ENCODE measurements at regions not wholly inside any gene's neighbourhood (a gene's known extent, or its start where the extent isn't known, plus 50 kb on each side); places are given as distances from the start of the nearest gene placed in this dataset.

DNA sequence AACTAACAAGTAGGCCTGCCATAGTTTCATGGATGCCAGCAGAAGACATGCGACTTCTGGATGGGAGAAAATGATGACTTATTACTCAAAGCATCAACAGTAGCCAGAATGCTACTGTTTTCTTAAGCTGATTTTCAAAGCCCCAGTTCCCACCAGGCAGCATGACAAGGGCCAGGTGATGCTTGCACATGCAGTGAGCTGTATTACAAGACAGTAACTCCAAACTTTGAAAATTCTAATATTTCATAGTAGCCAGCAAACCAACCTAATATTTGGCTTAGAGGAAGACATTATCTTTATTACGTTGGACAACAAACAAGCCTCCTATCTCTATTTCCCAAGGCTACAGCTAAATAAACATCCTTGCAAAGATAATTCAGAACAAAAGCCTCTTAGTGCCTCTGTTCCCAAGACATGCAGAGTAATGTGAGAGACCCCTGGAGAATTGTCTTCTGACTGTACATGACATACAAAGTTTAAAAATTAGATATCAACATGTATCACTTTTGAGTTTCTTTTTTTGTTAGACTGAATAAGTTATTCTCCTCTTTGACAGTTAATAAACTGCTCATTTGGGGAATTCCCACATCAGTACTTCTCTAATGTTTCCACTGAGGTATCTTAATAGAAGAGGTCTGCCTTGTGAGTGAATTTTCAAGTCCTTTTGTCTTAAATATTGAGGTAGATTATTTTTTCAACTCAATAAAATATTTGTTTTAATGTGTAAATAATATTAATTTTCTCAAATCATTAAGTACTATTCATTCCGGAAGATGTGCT, 367.6 kb upstream of the CWC22 start:
- no peak overlapping the region for H3K27ac Mint-ChIP-seq (ENCODE audit: unreplicated experiment)
- H3K36me3 Mint-ChIP-seq (ENCODE audit: unreplicated experiment) = no peaks in the 10 kb centered on the region
- DNase-seq (ENCODE audit: extremely low spot score, unreplicated experiment) = no peak
- no peak overlapping the region for H3K4me3 Mint-ChIP-seq (ENCODE audit: unreplicated experiment)
- peaks cover under 1% of the 10 kb centered on the region for H3K9me3 Mint-ChIP-seq (ENCODE audit: unreplicated experiment)
- TF ChIP-seq, protein P1, sequence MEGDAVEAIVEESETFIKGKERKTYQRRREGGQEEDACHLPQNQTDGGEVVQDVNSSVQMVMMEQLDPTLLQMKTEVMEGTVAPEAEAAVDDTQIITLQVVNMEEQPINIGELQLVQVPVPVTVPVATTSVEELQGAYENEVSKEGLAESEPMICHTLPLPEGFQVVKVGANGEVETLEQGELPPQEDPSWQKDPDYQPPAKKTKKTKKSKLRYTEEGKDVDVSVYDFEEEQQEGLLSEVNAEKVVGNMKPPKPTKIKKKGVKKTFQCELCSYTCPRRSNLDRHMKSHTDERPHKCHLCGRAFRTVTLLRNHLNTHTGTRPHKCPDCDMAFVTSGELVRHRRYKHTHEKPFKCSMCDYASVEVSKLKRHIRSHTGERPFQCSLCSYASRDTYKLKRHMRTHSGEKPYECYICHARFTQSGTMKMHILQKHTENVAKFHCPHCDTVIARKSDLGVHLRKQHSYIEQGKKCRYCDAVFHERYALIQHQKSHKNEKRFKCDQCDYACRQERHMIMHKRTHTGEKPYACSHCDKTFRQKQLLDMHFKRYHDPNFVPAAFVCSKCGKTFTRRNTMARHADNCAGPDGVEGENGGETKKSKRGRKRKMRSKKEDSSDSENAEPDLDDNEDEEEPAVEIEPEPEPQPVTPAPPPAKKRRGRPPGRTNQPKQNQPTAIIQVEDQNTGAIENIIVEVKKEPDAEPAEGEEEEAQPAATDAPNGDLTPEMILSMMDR (IDR thresholded peaks at IDR 0.05) = no peak
- no peaks in the 10 kb centered on the region for H3K27me3 Mint-ChIP-seq (ENCODE audit: unreplicated experiment)
- peaks cover 12% of the 10 kb centered on the region for H3K4me1 Mint-ChIP-seq (ENCODE audit: unreplicated experiment)

DNA sequence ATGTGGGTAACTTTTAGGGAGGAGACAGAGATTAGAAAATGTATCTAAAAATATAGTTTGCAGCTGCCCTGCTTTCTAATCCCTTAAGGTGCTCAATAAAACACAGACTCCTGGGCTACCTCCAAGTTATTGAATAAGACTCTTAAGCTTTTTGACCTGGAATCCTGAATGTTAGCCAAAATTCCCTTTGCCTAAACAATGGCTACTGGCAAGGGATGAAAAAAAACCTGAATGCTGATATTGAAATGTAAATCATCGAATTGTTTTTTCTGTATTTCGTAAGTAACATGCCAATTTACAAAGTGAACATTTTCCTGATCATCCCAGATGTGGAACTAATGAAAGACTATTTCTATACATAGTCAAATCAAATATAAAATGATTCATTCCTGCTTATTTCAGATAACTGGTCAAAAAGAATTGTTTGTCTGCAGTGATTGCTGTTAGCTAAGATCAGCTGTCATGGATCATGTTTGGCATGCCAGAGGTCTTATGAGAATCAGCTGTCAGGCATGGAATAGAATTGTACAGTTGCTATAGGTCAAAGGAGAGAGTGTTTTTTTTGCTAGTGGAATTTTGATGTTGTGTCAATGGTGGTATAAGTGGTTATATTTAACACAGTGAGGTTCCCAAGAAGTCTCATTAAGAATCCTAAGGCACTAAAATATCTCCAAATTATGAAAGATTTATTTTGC, 363.6 kb upstream of the CWC22 start:
- Mint-ChIP-seq H3K36me3 (ENCODE audit: unreplicated experiment) (no peaks in the 10 kb centered on the region), H3K9me3 (ENCODE audit: unreplicated experiment) (no peaks in the 10 kb centered on the region), H3K27ac (ENCODE audit: unreplicated experiment) (no peak overlapping the region), H3K4me1 (ENCODE audit: unreplicated experiment) (peaks cover 11% of the 10 kb centered on the region), H3K27me3 (ENCODE audit: unreplicated experiment) (no peaks in the 10 kb centered on the region), H3K4me3 (ENCODE audit: unreplicated experiment) (no peak overlapping the region)
- DNase-seq (ENCODE audit: extremely low spot score, unreplicated experiment) = no peak
- TF ChIP-seq, protein P1 (IDR thresholded peaks at IDR 0.05) = no peak

DNA sequence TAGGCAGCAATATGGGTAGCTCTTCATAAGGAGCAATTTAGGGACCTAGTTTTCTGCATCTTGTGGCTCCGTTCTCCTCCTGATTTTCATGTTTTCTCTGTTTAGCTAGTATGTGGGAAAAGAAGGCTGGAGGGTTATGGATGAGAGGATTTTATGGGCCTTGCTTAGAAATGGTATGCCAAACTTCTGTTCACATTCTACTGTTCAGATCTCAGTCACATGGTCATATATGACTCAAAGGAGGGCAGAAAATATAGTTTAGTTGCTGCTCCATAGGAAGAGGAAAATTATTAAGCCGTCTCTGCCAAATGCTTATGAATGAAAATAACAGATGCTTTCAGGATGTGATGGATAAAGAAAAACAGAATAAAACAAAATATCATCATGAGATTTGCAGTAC, 361.8 kb upstream of the CWC22 start:
- Mint-ChIP-seq H3K9me3 (ENCODE audit: unreplicated experiment) (no peaks in the 10 kb centered on the region), H3K4me1 (ENCODE audit: unreplicated experiment) (peaks cover 11% of the 10 kb centered on the region), H3K27me3 (ENCODE audit: unreplicated experiment) (no peaks in the 10 kb centered on the region), H3K27ac (ENCODE audit: unreplicated experiment) (no peak overlapping the region), H3K4me3 (ENCODE audit: unreplicated experiment) (no peak overlapping the region), H3K36me3 (ENCODE audit: unreplicated experiment) (no peaks in the 10 kb centered on the region)
- TF ChIP-seq, protein P1 (IDR thresholded peaks at IDR 0.05) = no peak
- DNase-seq (ENCODE audit: extremely low spot score, unreplicated experiment) = no peak

DNA sequence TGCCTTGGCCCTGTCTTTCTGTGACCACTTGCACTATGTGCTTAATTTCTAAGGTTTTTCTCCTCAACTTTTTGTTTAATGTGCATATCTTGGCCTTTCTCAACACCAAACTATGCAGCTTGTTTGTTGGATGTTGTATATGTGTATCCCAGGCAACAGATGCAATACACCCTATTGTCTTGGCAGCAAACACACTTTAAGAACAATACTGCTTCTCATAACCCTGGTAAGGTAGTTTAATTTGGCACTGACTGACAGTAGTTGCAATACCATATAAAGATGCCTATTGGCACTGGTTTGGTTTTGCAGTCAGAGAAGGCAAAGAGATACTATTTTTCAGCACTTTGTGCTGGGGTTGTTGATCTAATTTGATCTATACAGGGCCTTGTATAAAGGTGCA, 360.7 kb upstream of the CWC22 start:
- no peak for DNase-seq (ENCODE audit: extremely low spot score, unreplicated experiment)
- Mint-ChIP-seq H3K36me3 (ENCODE audit: unreplicated experiment) (no peaks in the 10 kb centered on the region), H3K4me3 (ENCODE audit: unreplicated experiment) (no peak overlapping the region), H3K9me3 (ENCODE audit: unreplicated experiment) (no peaks in the 10 kb centered on the region), H3K27ac (ENCODE audit: unreplicated experiment) (no peak overlapping the region), H3K4me1 (ENCODE audit: unreplicated experiment) (peaks cover 11% of the 10 kb centered on the region), H3K27me3 (ENCODE audit: unreplicated experiment) (no peaks in the 10 kb centered on the region)
- TF ChIP-seq, protein P1 (IDR thresholded peaks at IDR 0.05) = no peak

DNA sequence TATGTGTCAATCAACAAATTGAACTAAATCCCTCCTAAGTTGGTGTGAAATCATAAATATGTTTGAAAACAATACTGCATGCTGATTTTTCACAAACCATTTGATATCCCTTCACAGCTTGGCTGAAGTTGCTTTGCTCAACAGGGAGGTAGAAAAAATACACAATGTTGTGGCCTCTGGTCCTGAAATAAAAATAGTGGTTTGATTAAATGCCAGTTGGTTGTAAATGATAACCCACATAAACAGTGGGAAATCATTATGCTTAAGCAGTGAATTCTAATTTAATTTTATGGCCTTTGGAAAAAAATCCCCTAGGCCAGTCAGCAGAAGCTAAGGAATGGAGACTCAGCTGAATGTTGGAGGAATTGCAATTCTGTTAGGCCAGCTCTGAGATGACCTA, 359.4 kb upstream of the CWC22 start:
- DNase-seq (ENCODE audit: extremely low spot score, unreplicated experiment) = no peak
- no peak overlapping the region for H3K27ac Mint-ChIP-seq (ENCODE audit: unreplicated experiment)

More for the DNA sequence above, 359.4 kb upstream of the CWC22 start:
- Mint-ChIP-seq H3K36me3 (ENCODE audit: unreplicated experiment) (no peaks in the 10 kb centered on the region), H3K4me3 (ENCODE audit: unreplicated experiment) (no peak overlapping the region), H3K9me3 (ENCODE audit: unreplicated experiment) (no peaks in the 10 kb centered on the region), H3K4me1 (ENCODE audit: unreplicated experiment) (peaks cover 11% of the 10 kb centered on the region), H3K27me3 (ENCODE audit: unreplicated experiment) (no peaks in the 10 kb centered on the region)
- TF ChIP-seq, protein P1 (IDR thresholded peaks at IDR 0.05) = no peak

Measured in osteocyte (in vitro differentiated cells).